ENCODE measurements at regions not wholly inside any gene's neighbourhood (a gene's known extent, or its start where the extent isn't known, plus 50 kb on each side); places are given as distances from the start of the nearest gene placed in this dataset.

- Histone ChIP-seq H3K27ac (no peak overlapping the region), H3K4me3 (no peak overlapping the region), H3K4me1 (no peaks in the 10 kb centered on the region), H3K36me3 (no peaks in the 10 kb centered on the region), H3K27me3 (no peaks in the 10 kb centered on the region), H3K9me3 (no peaks in the 10 kb centered on the region)
- WGBS, 2 donors = 80 to 95% methylated on average over 3 of the region's 3 CpGs
- TF ChIP-seq CTCF (IDR thresholded peaks at IDR 0.05) (no peak), EP300 (IDR thresholded peaks at IDR 0.05) (no peak), POLR2A (IDR thresholded peaks at IDR 0.05) (no peak)
- DNase-seq (ENCODE audit: low spot score in 2 of 2) = no peak
Observed at GRCh38 chr3:20540066-20540465, 354.1 kb upstream of the SGO1 start.

- WGBS, 2 donors = 79 to 87% methylated on average over 6 of the region's 6 CpGs
- no peak overlapping the region for H3K4me3 ChIP-seq
- H3K9me3 ChIP-seq = no peaks in the 10 kb centered on the region
- no peaks in the 10 kb centered on the region for H3K27me3 ChIP-seq
- H3K27ac ChIP-seq = no peak overlapping the region
- H3K36me3 ChIP-seq = no peaks in the 10 kb centered on the region
- H3K4me1 ChIP-seq = no peaks in the 10 kb centered on the region
- TF ChIP-seq CTCF (IDR thresholded peaks at IDR 0.05) = no peak
- TF ChIP-seq POLR2A (IDR thresholded peaks at IDR 0.05) = no peak
- no peak for TF ChIP-seq EP300 (IDR thresholded peaks at IDR 0.05)
- no peak for DNase-seq (ENCODE audit: low spot score in 2 of 2)
Observed at GRCh38 chr3:20539666-20540065, 353.7 kb upstream of the SGO1 start.

- 43 to 50% methylated on average over 3 of the region's 3 CpGs for WGBS, 2 donors
- no peaks in the 10 kb centered on the region for H3K36me3 ChIP-seq
- no peak overlapping the region for H3K27ac ChIP-seq
- no peaks in the 10 kb centered on the region for H3K27me3 ChIP-seq
- TF ChIP-seq CTCF (IDR thresholded peaks at IDR 0.05) (no peak), EP300 (IDR thresholded peaks at IDR 0.05) (no peak), POLR2A (IDR thresholded peaks at IDR 0.05) (no peak)
- no peak for DNase-seq (ENCODE audit: low spot score in 2 of 2)
- H3K4me1 ChIP-seq = no peaks in the 10 kb centered on the region
- H3K9me3 ChIP-seq = no peaks in the 10 kb centered on the region
- no peak overlapping the region for H3K4me3 ChIP-seq
Observed at GRCh38 chr3:20537234-20537633, 351.2 kb upstream of the SGO1 start.

- Histone ChIP-seq H3K4me3 (no peak overlapping the region), H3K4me1 (no peaks in the 10 kb centered on the region), H3K36me3 (no peaks in the 10 kb centered on the region), H3K27me3 (no peaks in the 10 kb centered on the region), H3K27ac (no peak overlapping the region), H3K9me3 (no peaks in the 10 kb centered on the region)
- DNase-seq (ENCODE audit: low spot score in 2 of 2) = no peak
- 82 to 84% methylated on average over 5 of the region's 5 CpGs for WGBS, 2 donors
- TF ChIP-seq POLR2A (IDR thresholded peaks at IDR 0.05) = no peak
- no peak for TF ChIP-seq CTCF (IDR thresholded peaks at IDR 0.05)
- no peak for TF ChIP-seq EP300 (IDR thresholded peaks at IDR 0.05)
Observed at GRCh38 chr3:20529911-20530310, 343.9 kb upstream of the SGO1 start.

- no peak for DNase-seq (ENCODE audit: low spot score in 2 of 2)
- H3K4me3 ChIP-seq = no peak overlapping the region
- no peaks in the 10 kb centered on the region for H3K36me3 ChIP-seq
- no peak overlapping the region for H3K27ac ChIP-seq
- H3K27me3 ChIP-seq = no peaks in the 10 kb centered on the region
- WGBS, 2 donors = 23 to 57% methylated on average over 5 of the region's 5 CpGs
- TF ChIP-seq POLR2A (IDR thresholded peaks at IDR 0.05) (no peak), CTCF (IDR thresholded peaks at IDR 0.05) (no peak), EP300 (IDR thresholded peaks at IDR 0.05) (no peak)
- no peaks in the 10 kb centered on the region for H3K4me1 ChIP-seq
- peaks cover 0 to 3% (median 0%) of the 10 kb centered on the region in 4 donors for H3K9me3 ChIP-seq
Observed at GRCh38 chr3:20528180-20528770, 342.3 kb upstream of the SGO1 start.

Data from tibial nerve (tissue), 4 donors.